ENCODE measurements at regions not wholly inside any gene's neighbourhood (a gene's known extent, or its start where the extent isn't known, plus 50 kb on each side); places are given as distances from the start of the nearest gene placed in this dataset.

- no peak overlapping the region for H2AFZ ChIP-seq
- Mint-ChIP-seq H3K4me1 (no peaks in the 10 kb centered on the region), H3K36me3 (ENCODE audit: low read depth) (no peaks in the 10 kb centered on the region), H3K9me3 (peaks cover 56% of the 10 kb centered on the region), H3K27me3 (ENCODE audit: insufficient read depth, low read depth, poor library complexity) (no peaks in the 10 kb centered on the region), H3K27ac (no peak overlapping the region), H3K4me3 (no peak overlapping the region)
- no peaks in the 10 kb centered on the region for H3F3A ChIP-seq (replicated peaks; ENCODE audit: low read depth)
- no peaks in the 10 kb centered on the region for H3K36me3 ChIP-seq (ENCODE audit: insufficient read depth)
- no peak overlapping the region for H3K4me2 ChIP-seq
- H3K79me2 ChIP-seq (replicated peaks; ENCODE audit: insufficient read depth), result no peaks in the 10 kb centered on the region
- H3K9me2 ChIP-seq (ENCODE audit: insufficient read depth), result no peaks in the 10 kb centered on the region
- H3K4me1 ChIP-seq (ENCODE audit: insufficient read depth), result no peaks in the 10 kb centered on the region
- no peaks in the 10 kb centered on the region for H4K20me1 ChIP-seq (replicated peaks; ENCODE audit: insufficient read depth)
- TF ChIP-seq REST (IDR thresholded peaks at IDR 0.05; ENCODE audit: unreplicated experiment) (no peak), EZH2phosphoT487 (IDR thresholded peaks at IDR 0.05; ENCODE audit: unreplicated experiment) (no peak)
- TF ChIP-seq, protein P1, sequence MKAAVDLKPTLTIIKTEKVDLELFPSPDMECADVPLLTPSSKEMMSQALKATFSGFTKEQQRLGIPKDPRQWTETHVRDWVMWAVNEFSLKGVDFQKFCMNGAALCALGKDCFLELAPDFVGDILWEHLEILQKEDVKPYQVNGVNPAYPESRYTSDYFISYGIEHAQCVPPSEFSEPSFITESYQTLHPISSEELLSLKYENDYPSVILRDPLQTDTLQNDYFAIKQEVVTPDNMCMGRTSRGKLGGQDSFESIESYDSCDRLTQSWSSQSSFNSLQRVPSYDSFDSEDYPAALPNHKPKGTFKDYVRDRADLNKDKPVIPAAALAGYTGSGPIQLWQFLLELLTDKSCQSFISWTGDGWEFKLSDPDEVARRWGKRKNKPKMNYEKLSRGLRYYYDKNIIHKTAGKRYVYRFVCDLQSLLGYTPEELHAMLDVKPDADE (IDR thresholded peaks at IDR 0.05), result no peak
- no peak overlapping the region for H3K27ac ChIP-seq (ENCODE audit: low read depth)
- DNase-seq (ENCODE audit: low spot score) (no peak), ATAC-seq (no peak)
- H3K4me3 ChIP-seq, result no peak overlapping the region
- no peaks in the 10 kb centered on the region for H3K27me3 ChIP-seq (ENCODE audit: insufficient read depth)
Observed at GRCh38 chrX:62839596-62839995, 511.5 kb downstream of the SPIN4 start.

All from GM23338 (cell line).